NCI-H2107 (cell line): ENCODE measurements at regions not wholly inside any gene's neighbourhood (a gene's known extent, or its start where the extent isn't known, plus 50 kb on each side); places are given as distances from the start of the nearest gene placed in this dataset.

Source experiments
- DNase-seq: peaks from one replicate; lab custom pipeline; 2025; lab: John Stamatoyannopoulos, UW

DNA sequence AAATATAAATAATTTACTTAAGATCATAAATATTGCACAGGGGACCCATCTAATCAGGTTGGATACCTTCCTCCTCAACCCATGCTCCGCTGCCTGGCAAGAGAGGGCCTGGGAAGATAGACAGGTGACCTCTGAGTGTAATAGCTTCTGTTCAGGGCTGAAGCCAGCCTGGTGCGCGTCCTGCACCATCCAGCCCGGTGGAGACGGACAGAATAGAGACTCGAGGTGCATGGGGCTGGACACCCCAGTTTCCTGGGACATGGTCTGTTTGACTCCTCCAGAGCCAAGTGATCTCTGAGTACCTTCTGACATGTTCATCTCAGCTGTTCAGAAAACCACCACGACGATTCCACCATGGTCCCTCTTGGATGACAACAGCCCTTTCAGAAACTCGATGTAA lies 209.3 kb upstream of the MYT1L start:
- DNase-seq = no peak

DNA sequence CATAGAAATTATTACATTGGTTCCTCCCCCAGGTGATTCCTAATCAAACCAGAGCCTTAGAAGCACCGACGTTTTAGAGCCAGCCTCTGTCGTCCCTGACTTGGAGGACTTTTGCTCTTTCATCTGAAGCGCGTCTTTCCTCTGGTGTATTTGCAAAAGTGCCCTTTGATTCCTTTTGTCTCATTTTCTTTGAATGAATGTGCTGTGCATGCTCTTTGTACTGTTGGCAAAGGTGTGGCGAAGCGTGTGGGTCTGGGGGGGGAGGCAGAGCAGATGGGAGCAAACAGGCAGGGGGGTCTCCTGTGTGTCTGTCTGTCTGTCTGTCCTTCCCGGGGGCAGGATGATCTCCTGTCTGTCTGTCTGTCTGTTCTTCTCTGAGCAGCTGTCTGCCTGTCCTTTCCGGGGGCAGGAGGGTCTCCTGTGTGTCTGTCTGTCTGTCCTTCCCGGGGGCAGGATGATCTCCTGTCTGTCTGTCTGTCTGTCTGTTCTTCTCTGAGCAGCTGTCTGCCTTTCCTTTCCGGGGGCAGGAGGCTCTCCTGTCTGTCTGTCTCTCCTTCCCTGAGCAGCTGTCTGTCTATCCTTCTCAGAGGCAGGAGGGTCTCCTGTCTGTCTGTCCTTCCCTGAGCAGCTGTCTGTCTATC lies 205.5 kb upstream of the MYT1L start:
- no peak for DNase-seq

DNA sequence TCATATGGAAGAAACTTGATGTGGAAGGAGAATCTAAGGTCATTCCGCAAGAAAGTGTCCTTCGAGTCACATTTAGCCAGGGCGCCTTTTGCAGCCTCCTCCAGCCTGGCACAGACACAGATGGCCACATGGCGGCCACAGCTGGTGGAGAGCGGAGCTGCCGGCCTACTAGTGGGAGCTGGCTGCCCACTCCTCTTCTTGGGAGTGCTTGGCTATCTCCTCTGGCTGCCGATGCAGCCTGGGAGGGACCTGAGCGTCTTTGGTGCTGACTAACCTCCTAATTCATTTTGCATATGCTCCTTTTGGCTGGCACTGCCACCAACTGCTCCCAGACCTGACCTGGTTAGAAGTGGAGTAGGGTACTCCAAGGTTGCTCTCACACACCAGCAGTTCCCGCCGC lies 199.3 kb upstream of the MYT1L start:
- DNase-seq = no peak

DNA sequence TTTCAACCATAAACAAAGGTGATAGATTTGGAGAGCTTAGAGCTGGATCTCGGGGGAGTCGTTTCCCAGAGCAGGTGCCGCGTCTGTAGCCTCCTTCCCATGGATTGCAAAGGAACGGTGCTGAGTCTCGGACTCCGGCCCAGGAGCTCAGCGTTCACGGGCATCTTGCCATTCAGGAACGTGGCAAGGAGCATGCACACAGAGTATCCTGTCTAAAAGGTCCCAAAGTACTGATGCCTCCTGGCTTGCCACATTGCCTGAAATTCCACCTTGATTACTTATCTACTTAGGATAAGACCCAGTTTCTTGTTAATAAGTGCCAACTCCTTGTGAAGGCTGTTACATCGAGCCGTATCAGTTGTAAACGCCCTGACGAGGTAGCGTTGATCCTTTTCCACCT lies 197.8 kb upstream of the MYT1L start:
- no peak for DNase-seq

DNA sequence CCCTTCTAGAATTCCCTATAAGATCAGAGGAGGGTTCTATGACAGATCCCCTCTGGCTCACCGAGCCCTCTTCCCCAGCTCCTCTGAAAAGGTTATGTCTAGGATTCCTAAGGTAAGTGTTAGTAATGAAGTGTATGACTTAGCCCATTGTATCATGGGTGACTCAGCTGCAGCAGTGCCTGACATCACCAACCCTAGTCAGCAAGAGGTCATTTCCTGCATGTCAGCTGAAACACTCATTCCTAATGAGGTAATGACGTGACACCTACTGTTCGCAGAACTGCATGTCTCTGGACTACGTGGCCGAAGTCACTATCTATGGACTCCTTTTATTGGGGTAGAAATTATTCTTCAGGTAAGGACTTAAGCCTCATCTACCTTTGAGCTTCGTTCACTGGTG lies 196.1 kb upstream of the MYT1L start:
- DNase-seq = no peak

DNA sequence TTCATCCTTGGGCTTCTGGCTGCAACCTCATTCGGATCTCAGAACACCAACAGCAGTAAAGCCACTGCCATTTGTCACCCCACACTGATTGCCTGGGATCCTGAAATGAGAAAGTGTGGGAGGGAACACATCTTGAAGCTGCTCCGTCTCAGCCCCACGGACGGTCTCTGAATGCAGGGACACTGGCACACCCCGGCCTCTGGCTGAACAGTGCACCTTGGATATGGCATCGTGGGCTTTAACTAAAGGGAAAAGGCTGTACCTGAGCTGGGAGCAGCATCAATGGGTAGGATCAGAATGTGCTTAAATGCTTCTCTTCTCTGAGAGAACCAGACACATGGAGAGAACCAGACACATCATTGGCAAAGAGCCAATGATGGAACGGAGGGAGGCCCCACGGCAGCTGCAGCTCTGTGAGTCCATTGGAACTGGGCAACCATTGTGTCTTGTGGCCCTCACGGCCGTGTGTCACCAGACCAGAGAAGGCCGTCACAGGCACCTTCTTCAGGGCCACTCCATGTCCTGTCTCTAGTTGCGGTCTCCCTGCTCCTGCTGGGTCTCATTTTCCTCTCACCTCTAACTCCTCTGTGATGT lies 193.4 kb upstream of the MYT1L start:
- no peak for DNase-seq

DNA sequence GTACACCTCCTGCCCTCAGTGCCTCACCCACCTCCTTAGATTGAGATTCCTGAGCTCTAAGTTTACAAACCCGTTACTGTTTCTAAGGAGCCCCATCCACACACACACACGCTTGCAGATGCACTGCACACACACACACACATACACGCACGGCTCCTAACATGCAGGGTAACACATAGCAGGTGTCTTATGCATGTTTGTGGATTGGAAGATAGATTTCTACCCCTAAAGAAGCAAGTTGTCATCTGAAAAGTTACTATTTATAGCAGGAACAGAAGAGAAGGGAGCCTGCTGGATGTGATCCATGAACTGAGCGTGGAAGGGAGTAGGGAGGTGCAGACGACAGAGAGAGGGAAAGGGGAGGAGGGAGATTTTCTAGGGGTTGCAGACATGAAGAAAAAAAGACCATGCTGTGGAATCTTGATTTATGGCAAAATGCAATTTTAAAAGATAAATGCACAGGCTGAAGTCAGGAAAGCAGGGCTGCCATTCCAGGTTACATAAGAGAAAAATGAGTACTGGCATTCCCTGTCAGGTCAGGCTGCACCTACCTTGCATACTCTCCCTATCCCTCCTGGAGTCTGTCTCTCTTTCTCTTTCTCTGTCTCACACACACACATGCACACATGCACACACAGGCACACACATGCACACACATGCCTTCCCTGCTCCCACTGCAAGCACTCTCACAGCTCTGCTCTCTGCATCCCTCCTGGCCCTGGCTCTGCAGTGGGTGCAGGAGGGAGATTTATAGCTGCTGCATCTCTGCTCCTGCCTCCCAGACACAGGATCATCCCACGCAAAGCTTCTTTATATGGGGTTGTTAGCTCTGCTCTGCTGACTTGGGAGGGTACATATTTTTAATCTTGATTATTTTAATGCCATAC lies 192.6 kb upstream of the MYT1L start:
- DNase-seq = no peak

DNA sequence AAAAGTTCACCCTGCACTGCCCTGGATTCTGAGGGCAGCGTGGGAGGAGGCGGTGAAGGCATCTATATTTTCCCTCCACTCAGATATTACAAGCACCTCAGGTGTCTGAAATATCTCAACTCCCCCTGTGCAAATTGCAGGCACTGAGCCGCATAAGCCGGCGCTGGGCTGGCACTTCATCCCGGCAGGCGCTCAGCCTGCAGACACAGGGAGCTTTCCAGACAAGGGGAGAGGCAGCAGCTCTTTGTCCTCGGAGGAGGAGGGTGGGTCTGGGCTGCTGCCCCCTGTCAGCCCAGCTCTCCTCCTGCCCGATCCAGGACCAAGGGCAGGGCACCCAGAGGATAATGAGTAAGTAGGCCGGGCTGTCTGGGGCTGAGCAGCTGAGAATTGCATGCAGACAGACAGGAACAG lies 189.3 kb upstream of the MYT1L start:
- DNase-seq = no peak

DNA sequence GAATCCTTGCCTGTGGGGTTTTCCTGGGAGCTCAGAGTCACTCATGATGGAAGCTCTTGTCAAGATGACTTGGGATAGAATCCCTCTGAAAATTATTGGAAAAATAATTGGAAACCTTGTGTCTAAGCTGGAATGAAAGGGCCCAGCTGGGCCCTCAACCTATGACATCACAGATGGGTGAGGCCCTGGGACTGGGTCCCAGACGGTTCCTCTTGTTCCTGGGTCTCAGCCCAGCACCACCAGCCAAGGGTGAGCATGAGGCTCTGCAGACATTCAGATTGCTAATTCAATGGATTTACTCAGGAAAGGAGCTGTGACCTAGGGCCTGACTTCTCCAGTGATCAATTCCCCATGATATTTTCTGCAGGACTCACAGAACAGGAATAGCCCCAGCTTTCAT lies 188.3 kb upstream of the MYT1L start:
- no peak for DNase-seq

DNA sequence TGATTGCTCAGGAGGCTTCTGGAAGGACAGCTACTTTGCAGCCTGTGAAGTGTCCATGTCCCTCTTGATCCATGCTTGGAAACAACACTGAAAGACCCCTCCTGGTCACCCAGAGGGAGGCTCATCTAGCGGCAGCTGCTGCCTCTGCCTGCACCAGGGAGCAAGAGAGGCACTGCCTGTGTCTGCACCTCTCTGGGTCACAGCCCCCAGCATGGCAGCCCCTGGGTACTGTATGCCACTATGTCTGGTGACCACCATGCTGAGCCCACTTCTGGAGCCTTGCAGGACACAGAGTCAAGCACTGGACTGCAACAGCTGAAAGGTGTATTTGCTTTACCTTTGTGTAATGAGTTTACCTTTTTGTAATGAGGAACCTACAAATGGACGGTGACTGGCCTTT lies 186.3 kb upstream of the MYT1L start:
- no peak for DNase-seq

DNA sequence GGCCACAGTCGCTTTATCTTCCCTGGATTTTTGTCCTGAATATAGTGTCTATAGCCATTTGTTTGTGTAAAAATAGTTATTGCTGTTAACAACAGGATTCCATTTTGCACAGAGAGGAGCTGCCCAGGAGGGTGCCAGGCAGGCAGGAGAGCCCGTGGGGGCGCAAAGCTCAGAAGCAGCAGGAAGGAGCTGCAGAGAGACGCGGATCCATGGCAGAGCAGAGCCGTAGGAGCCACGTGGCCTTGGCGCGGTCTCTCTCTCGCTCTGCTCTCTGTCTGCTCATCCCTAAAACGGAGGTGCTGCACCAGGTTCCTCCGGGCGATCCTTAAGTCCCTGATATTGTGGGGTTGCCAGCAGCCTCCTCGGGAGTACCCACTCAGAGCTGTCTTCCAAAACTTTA lies 185.3 kb upstream of the MYT1L start:
- no peak for DNase-seq

DNA sequence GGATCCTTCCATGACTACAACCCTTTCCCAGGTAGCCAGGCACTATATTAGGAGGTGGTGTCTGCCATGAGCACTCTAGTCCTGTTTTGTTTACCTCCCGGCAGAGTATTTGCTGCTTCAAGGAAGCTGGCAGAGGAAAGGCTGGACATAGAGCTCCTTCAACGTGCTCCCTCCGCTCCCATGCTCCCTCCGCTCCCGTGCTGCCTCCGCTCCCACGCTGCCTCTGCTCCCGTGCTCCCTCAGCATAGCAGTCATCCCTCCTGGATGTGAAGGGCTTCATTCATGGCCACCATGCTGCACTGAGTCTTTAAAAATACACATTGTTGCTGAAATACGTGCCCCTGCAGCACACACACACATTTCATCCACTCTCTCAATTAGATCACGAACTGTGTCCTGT lies 181.9 kb upstream of the MYT1L start:
- DNase-seq = no peak

DNA sequence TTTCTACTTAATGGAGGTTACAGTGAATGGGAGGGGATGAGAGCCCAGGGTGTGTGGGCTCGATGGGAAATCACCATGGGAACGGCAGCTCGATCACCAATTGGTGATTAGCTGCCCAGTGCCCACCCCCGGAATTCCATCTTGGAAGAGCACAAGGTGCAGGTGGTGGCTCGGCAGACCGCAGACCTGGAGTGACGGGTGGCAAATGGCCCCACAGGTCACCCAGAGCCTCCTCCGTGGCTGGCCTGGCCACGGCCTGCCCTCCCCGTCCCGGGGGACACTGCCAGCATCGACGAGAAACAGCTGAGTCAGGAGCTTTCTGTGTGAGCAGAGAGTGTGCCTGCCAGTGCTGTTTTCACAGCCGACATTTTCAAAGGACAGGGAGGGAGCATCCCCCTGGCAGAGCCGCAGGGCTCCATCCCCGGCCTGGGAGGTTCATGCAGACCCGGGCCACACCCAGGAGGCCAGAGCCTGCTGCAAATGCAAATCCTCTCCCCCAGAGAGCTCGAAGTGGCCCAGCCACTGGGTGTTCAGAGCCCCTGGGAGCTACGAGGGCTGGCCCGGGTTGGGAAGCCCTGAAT lies 176.4 kb upstream of the MYT1L start:
- DNase-seq = no peak

DNA sequence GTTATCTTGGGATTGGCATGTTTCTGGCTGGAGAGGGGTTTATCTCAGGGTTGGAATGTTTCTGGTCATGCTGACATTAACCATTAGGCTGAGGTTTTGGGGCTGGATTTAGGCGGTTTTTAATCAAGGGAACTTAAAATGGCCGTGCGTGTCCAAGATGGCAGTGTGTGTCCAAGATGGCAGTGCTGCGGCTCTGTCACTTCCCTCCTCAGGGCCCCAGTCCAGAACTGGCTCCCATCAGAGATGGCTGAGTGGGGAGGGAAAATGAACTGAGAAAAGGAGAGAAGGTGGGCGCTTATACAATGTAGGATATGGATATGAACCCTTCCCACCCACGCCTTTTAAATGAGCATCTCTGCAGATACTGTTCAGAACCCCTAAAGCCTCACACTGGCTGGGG lies 175.5 kb upstream of the MYT1L start:
- DNase-seq = no peak

DNA sequence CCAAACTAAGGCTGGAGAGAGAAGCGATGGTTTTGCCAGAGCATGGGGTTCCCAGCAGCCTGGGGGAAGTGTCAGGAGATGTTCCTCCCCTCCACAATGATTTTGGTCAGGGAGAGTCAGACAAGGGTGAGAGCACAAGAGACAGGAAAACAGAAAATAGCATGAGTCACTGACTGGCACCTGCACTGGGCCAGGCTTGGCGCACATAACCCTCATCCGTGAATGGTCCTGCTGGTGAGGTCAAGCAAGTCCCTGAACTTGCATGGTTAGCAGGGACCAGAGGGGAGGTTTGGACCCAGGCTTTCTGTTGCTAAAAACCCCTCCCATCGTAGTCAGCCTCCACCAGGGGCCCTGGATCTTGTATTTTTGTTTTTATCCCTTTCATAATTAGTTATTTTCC lies 174.5 kb upstream of the MYT1L start:
- no peak for DNase-seq

DNA sequence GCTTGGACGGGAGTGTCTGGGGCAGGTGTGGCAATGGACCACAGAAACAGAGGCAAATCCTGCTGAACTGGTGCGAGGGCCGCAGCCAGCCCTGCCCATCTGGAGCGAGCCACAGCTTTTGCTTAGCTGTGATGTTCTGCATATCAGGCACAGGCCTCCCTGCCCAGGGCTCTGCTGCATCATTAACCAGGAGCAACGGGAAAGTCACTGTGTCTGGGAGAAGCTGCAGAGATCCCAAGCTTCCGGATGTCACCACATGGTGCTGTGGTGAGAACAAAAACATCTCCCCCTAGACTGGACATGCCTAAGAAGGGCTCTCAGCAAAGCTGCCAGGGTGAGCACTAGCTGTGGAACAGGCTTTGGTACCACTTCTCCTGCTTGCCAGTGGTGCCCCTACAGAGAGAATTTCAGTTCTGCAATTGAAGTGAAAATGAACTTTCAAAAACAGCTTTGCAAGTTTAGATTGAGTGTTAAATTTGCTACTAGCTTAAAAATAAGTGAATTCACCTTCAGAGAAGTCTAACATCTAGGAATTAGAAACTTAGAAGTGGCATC lies 172.9 kb upstream of the MYT1L start:
- DNase-seq = no peak

DNA sequence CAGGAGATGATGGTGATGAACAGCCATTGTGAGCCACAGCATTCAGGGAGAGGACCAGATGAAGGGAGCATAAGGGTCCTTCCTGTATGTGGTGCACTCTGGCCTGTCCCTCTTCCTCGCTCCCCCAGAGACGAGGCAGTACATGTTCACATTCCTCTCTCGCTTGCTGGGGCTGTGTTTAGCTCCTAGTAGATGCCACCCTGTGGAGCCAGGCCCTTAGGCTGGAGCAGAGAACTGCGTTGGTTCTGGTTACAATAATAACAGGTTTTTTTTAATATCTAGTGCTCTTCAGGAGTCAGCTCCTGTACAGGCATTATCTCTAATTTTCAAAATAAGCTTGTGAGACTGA lies 171.1 kb upstream of the MYT1L start:
- no peak for DNase-seq

DNA sequence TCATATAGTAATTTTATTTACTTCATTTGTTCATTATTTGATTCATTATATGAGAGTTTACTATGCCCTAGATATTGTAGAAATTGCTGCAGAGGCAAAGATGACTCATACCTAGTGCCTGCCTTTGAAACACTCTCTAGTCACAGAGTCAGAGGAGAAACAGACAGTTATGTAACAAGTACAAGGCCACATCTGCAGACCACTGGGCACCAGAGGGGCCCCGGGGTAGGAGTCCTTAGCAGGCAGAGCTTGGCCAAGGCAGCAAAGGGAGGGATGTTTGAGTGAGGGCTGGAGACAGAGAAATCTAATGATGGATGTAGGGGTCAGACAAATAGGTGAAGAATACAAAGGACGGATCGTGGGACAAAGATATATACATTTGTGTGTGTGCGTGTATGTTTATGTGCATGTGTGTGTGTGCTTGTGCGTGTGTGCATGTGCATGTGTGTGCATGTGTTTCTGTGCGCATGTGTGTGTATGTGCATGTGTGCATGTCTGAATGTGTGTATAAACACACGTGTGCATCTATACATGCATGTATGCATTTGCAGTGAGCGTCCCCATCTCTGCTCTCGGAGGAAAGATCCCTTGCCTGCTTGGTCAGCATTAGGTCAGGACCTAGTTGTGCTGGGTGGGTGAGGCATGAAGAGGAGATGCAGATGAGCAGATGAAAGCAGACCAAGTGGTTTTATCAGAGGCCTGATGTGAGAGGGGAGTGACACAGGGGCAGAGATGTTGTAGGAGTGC lies 170.6 kb upstream of the MYT1L start:
- no peak for DNase-seq

DNA sequence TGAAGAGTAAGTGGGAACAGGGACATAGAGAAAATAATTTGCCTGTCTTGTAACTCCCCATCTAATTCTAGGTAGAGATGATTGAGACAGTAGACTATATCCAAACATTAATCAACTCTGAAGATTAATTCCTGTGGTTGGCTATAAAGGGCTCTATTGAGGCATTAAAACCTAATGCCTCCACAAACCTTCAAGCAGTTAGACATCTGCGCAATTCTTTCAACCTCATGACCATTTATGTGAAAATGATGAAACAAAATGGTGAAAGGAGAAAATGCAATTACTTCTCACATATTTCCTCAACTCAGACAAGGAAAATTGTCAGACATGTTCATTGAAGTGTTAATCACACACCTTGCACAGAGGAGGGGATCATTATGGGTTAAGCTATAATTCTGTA lies 164.5 kb upstream of the MYT1L start:
- DNase-seq = no peak

DNA sequence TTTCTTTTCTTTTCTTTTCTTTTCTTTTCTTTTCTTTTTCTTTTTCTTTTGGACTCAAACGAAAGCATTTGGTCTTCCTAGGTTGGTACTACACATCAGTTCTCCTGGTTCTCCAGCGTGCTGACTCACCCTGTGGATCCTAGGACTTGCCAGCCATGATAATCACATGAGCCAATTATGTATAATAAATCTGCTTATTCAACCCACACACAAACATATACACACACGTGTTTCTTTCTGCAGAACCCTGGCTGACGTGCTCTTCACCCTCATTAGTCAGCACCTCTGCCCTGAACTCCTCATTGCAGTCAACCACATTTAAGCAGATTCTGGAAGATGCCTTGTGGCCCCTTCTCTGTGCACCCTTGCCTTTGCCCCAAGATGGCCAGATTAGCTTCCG lies 162.4 kb upstream of the MYT1L start:
- no peak for DNase-seq

DNA sequence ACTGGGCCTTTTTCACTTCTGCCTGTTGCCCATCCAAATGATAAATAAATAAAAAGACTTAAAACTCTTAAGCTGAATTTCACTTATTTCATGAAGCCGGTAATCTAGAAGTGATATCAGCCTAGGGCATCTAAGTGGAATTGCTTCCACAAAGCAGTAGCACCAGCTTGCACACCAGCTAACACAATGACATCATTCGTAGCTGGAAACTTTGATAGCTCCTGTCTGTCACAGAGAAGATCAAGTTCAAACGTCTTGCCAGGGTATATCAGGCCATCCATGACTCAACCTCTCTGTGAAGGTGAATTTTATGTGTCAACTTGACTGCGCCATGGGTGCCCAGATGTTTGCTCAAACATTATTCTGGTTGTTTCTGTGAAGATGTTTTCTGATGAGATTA lies 161.7 kb upstream of the MYT1L start:
- no peak for DNase-seq

DNA sequence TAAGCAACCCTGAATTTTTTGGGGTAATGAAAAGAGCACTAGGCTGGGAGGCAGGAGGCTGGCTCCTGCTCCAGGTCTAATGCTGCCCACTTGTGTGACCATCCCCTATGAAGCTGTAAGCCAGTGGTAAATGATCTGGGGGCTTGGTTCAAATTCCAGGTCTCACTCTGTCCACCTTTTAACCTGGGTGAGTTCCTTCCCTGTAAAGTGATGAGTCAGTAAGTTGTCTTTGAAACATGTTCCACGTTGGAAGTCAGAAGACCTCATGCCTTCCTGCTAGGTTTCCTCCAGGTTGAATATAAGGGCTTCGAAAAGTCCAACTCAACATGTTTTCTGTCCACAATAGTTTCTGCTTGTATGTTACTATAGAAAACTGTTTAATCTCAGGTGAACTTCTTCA lies 160.9 kb upstream of the MYT1L start:
- no peak for DNase-seq
